ENCODE measurements at regions not wholly inside any gene's neighbourhood (a gene's known extent, or its start where the extent isn't known, plus 50 kb on each side); places are given as distances from the start of the nearest gene placed in this dataset.

- TF ChIP-seq CTCF (IDR thresholded peaks at IDR 0.05; ENCODE audit: borderline replicate concordance, control extremely low read depth, extremely low read depth, insufficient read depth, missing control alignments): no peak
- in situ Hi-C loops (cut with MboI; ENCODE audit: low sequenced_read_pairs, unreplicated experiment): no loop called here
- no peak for DNase-seq (ENCODE audit: low spot score)
Measured at GRCh38 chr12:111297703-111298426, 71.0 kb downstream of the PHETA1 start.

GRCh38 chr12:111296906-111297463, 71.9 kb downstream of the PHETA1 start:
- DNase-seq (ENCODE audit: low spot score): no peak
- TF ChIP-seq CTCF (IDR thresholded peaks at IDR 0.05; ENCODE audit: borderline replicate concordance, control extremely low read depth, extremely low read depth, insufficient read depth, missing control alignments): no peak
- in situ Hi-C loops (cut with MboI; ENCODE audit: low sequenced_read_pairs, unreplicated experiment): no loop called here

- no peak for TF ChIP-seq CTCF (IDR thresholded peaks at IDR 0.05; ENCODE audit: borderline replicate concordance, control extremely low read depth, extremely low read depth, insufficient read depth, missing control alignments)
- DNase-seq (ENCODE audit: low spot score): no peak
- in situ Hi-C loops (cut with MboI; ENCODE audit: low sequenced_read_pairs, unreplicated experiment): no loop called here
Measured at GRCh38 chr12:111295176-111295575, 73.7 kb downstream of the PHETA1 start.

- DNase-seq (ENCODE audit: low spot score): no peak
- in situ Hi-C loops (cut with MboI; ENCODE audit: low sequenced_read_pairs, unreplicated experiment): no loop called here
- no peak for TF ChIP-seq CTCF (IDR thresholded peaks at IDR 0.05; ENCODE audit: borderline replicate concordance, control extremely low read depth, extremely low read depth, insufficient read depth, missing control alignments)
Measured at GRCh38 chr12:111293266-111294009, 75.5 kb downstream of the PHETA1 start.

GRCh38 chr12:111291357-111291756, 77.5 kb downstream of the PHETA1 start:
- TF ChIP-seq CTCF (IDR thresholded peaks at IDR 0.05; ENCODE audit: borderline replicate concordance, control extremely low read depth, extremely low read depth, insufficient read depth, missing control alignments): no peak
- DNase-seq (ENCODE audit: low spot score): no peak
- in situ Hi-C loops (cut with MboI; ENCODE audit: low sequenced_read_pairs, unreplicated experiment): no loop called here

GRCh38 chr12:111288771-111289170, 80.1 kb downstream of the PHETA1 start:
- in situ Hi-C loops (cut with MboI; ENCODE audit: low sequenced_read_pairs, unreplicated experiment): no loop called here
- DNase-seq (ENCODE audit: low spot score): no peak
- TF ChIP-seq CTCF (IDR thresholded peaks at IDR 0.05; ENCODE audit: borderline replicate concordance, control extremely low read depth, extremely low read depth, insufficient read depth, missing control alignments): no peak

All from GM13976 (cell line).